GM19395 (cell line): ENCODE measurements at regions not wholly inside any gene's neighbourhood (a gene's known extent, or its start where the extent isn't known, plus 50 kb on each side); places are given as distances from the start of the nearest gene placed in this dataset.

Experiments used
- ATAC-seq: cut with Tn5 transposase; IDR thresholded peaks from one replicate; pipeline ENCODE4 v1.9.1; 2021; ENCODE audit warnings: mild to moderate bottlenecking, moderate library complexity; ENCODE audit not compliant: unreplicated experiment

DNA sequence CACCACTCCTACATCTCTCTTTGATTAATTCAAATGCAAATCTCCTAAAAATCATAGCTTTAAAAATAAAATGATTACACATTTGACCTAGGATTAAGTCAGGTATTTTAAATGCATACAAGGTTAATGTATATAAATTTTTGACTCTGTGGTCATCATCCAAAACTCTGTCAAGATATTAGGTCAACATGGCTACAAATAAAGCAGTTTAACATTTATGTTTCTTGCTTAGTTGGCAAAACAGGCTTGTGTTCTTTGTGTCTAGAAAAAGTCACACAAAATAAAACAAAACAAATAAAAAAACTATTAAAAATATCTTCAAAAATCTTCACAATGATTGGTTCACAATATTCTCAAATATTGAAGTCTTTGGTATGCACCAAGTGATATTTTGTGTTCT, 473.2 kb downstream of the LRFN5 start:
- ATAC-seq, result no peak

DNA sequence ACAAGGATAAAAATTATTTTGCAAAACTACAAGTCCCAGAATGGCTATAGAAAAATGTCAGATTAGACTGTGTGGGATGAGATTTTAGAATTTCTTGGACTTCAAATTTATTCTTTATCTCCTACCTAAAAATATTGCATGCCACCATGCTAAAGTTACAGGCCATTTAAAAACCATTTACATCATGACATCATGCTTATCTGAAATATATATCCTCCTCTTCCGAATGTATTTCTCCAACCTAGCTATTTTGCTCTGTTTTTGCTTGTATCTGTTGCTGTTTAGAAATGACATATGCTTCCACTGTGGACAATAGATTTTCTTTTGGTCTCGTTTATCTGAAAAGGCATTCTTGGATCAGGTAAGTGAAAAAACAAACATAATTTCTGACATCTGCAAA, 471.7 kb downstream of the LRFN5 start:
- no peak for ATAC-seq

- no peak for ATAC-seq
Observed at GRCh38 chr14:42070031-42070430, 463.4 kb downstream of the LRFN5 start.

- ATAC-seq, result no peak
Observed at GRCh38 chr14:42057111-42057510, 450.4 kb downstream of the LRFN5 start.

- no peak for ATAC-seq
Observed at GRCh38 chr14:42047421-42048055, 440.9 kb downstream of the LRFN5 start.

DNA sequence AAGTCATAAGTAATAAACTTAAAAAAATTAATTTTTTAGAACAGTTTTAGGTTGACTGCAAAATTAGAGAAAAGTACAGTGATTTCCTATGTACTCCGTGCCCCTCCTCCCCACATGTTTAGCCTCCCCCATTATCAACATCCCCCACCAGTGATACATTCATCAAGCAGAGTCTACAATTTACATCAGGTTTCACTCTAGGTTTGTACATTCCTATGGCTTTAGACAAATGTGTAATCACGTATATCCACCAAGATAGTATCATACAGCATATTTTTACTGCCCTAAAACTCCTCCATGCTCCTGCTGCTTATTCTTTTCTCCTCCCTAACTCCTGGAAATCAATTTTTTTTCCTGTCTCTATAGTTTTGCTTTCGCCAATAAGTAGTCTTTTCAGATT, 438.7 kb downstream of the LRFN5 start:
- no peak for ATAC-seq

DNA sequence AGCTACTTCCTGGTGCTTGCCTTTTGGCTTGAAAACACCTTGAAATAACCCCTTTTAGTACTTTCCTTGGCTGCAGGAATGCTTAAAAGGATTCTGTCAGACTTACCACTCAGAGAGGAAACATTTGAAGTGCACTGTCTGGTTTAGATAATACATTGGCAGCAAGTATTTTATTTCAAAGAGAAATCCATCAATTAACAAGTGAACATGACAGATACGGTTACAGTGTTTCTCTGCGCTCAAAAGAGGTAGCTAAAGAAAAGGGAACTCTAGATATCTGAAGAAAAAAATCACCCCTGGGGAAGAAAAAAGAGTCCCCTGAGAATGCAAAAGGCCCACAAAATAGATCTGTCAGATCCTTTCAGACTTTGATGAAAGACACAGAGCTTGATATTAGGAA, 421.9 kb downstream of the LRFN5 start:
- no peak for ATAC-seq

GRCh38 chr14:42027271-42027670, 420.6 kb downstream of the LRFN5 start:
- no peak for ATAC-seq

DNA sequence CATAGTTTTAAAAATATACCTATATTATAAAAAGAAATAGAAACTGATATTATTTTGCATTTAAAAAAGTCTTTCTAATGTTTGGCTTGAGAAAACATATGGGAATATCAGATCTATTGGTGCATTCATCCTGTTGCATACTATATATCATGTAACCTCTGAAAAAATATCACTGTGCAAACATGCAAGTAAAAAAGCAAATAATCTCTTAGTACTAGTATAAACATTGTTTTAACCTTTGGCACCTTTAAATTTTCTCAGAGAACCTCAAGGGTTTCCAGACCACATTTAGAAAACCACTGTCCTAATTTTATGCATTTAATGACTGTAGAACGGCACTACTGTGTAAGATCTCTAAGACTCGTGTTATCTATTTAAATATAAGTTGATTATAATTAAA, 416.8 kb downstream of the LRFN5 start:
- no peak for ATAC-seq

GRCh38 chr14:42014301-42014700, 407.6 kb downstream of the LRFN5 start:
- ATAC-seq, result no peak

- no peak for ATAC-seq
Observed at GRCh38 chr14:42013559-42013958, 406.9 kb downstream of the LRFN5 start.

- no peak for ATAC-seq
Observed at GRCh38 chr14:42013153-42013552, 406.5 kb downstream of the LRFN5 start.

DNA sequence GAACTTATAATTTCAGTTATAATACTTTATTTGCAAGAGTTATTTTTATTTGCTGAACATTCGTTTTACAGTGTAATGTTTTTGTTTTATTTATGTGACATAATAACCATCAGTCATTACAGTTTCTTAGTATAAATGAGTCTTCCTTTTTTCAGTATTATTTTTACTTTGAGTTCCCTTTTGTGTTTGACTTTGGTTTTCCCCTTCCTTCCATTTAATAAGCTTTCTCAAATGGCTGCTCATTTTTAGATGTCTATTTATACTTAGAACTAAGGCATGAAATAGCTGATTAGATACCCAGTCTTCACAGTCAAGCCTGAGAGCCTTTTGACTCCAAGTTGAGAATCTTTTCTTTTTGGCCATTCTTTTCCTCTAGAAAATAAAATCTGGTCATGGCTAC, 404.5 kb downstream of the LRFN5 start:
- no peak for ATAC-seq

DNA sequence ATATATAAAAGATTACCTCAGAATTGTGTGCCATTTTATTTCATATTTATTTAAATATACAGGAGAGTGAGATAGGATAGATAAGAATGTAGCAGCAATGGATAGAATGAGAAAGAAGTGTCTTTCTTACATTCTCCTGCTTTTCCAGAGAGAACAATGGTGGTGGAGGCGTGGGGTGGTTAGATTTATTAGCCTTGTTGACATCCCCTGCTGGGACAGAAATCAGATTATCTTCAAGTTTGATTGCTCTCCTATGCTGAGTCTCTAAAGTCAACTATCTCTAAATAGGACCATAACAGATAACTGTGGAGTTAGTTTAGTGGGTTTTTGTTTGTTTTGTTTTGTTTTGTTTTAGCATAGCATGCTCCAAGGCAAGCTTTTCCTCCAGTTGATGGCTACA, 397.6 kb downstream of the LRFN5 start:
- ATAC-seq, result no peak

DNA sequence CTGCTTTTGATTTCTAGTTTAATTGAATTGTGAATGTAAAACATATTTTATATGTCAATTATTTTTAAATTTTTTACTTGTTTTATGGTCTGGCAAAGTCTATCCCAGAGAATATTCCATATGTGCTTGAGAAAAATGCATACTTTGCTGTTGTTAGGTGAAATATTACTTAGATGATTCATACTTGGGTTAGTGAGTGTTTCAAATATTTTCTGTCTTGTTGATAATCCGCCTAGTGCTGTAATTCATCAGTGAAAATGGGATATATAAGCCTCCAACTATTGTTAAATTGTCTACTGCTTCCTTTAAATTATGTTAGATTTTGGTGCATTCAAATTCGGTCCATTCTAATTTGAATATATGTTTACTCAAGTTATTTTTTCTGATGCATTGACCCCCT, 395.5 kb downstream of the LRFN5 start:
- no peak for ATAC-seq

- ATAC-seq, result no peak
Observed at GRCh38 chr14:42001431-42001830, 394.8 kb downstream of the LRFN5 start.

DNA sequence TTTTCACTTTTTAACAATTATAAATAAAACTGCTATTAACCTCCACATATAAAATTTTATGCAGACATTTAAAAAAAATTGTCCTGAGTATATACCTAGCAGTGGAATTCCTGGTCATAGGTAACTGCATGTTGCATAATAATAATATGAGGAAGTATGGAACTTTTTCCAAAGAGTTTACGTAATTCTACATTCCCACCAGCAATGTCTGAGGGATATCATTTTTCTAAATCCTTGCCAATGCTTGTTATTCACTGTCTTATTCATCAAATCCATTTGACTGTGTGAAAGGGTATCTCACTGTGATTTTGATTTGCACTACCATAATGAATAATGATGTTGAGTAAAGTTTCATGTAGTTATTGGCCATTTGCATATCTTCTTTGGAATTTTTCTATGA, 393.8 kb downstream of the LRFN5 start:
- ATAC-seq, result no peak

- ATAC-seq, result no peak
Observed at GRCh38 chr14:41993687-41994086, 387.0 kb downstream of the LRFN5 start.

DNA sequence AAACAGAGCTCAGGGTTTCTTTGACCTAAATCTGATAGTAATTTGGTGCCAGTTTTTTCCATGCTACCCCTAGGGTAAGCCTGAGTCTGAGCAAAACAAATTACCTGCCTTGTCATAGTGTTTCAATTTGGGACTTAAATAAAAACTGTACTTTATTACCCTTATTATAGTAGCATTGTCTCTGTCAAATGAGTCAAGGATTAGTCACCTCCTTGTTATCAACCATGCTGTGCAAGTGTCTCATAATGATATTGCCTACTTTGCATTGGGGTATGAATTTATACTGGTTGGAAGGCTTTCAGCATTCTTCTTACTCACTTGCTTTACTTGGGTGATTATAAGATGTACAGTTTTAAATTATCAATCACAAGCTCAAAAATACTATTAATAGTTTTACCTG, 380.0 kb downstream of the LRFN5 start:
- no peak for ATAC-seq

GRCh38 chr14:41986083-41986645, 379.5 kb downstream of the LRFN5 start:
- ATAC-seq, result no peak

DNA sequence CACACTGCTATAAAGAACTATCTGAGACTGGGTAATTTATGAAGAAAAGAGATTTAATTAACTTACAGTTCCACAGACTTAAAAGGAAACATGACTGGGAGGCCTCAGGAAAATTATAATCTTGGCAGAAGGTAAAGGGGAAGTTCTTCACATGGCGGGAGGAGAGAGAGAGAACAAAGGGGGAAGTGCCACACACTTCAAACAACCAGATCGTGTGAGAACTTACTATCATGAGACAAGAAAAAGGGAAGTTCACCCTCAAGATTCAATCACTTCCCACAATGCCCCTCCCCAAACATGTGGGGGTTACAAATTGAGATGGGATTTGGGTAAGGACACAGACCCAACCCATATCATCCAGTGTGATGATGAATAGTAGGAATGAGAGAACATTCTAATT, 366.5 kb downstream of the LRFN5 start:
- ATAC-seq, result no peak

GRCh38 chr14:41972531-41972930, 365.9 kb downstream of the LRFN5 start:
- ATAC-seq, result no peak

DNA sequence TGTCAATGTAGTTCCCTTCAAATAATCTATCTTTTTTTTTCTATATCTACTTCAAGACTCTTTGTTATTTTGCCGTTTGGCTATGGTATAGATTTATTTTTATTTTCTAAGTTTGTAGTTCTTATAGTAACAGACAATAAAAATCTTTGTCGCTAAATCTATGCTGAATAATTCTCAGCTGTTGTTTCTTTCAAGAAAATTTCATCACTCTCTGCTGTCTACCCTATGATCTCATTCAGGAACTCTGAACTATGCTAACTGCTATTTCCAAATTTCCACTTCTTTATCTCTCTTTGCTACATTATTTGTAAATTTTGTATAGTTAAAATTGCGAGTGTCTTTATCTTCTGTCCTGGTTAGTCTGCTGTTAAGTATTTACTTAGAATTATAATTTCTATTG, 353.6 kb downstream of the LRFN5 start:
- ATAC-seq, result no peak
